ENCODE measurements at regions not wholly inside any gene's neighbourhood (a gene's known extent, or its start where the extent isn't known, plus 50 kb on each side); places are given as distances from the start of the nearest gene placed in this dataset.

DNA sequence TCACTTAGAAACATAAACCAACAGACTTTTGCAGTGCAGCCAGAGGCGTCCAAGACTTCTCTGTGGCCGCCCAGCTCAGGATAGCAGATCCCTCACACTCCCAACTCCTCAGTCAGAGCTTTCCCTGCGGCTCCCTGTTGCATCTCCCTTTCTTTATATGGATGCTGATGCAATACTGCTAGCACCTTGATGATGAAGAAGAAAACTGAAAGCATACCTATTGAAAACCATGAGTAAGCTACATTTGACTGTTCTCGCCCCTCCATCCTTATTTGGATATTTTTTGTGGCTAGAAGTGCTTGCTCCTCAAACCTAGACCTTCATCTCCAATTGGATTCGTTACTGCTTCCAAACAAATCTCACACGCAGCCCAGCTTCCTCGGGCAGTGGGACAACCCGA, 57.3 kb upstream of the UBL3 start:
- Histone ChIP-seq H3K27ac (ENCODE audit: low read depth, low read length) (no peak overlapping the region), H4K8ac (ENCODE audit: extremely low read depth, insufficient read depth, low read length) (no peak overlapping the region), H2BK15ac (ENCODE audit: low read length) (no peak overlapping the region), H2BK20ac (ENCODE audit: low read length) (no peak overlapping the region), H2AK5ac (ENCODE audit: low read depth, low read length) (no peak overlapping the region), H3K18ac (ENCODE audit: extremely low read depth, low read length) (no peak overlapping the region), H3K4ac (replicated peaks; ENCODE audit: insufficient read length, low read depth, low read length) (no peak overlapping the region), H4K20me1 (replicated peaks in 1 of 2; ENCODE audit: control insufficient read depth in 1 of 2, insufficient read depth in 2 of 2, low read length in 2 of 2) (no peaks in the 10 kb centered on the region), H3K9me3 (ENCODE audit: insufficient read depth in 2 of 2, low read depth in 1 of 2, low read length in 1 of 2) (no peaks in the 10 kb centered on the region), H3K23ac (ENCODE audit: insufficient read length) (no peak overlapping the region), H3K27me3 (replicated peaks in 1 of 4; ENCODE audit: control insufficient read depth in 3 of 4, extremely low read depth in 1 of 4, insufficient read depth in 3 of 4, low read length in 3 of 4) (no peaks in the 10 kb centered on the region), H3K14ac (ENCODE audit: insufficient read length) (no peak overlapping the region), H2BK120ac (replicated peaks; ENCODE audit: low read depth, low read length) (no peak overlapping the region), H3K79me1 (ENCODE audit: low read depth, low read length) (no peaks in the 10 kb centered on the region), H3K79me2 (ENCODE audit: control insufficient read depth in 1 of 2, insufficient read depth in 2 of 2, low read length in 2 of 2) (no peaks in the 10 kb centered on the region), H2BK12ac (ENCODE audit: low read depth, low read length) (no peak overlapping the region), H2BK5ac (ENCODE audit: low read depth, low read length) (no peak overlapping the region), H3K4me3 (ENCODE audit: extremely low read depth in 1 of 4, insufficient read depth in 2 of 4, low read depth in 3 of 4, low read length in 4 of 4) (no peak overlapping the region), H4K5ac (ENCODE audit: insufficient read length, low read depth, low read length) (no peak overlapping the region), H3K9ac (replicated peaks in 1 of 4; ENCODE audit: extremely low read depth in 1 of 4, low read depth in 3 of 4, low read length in 3 of 4) (no peak overlapping the region), H4K91ac (replicated peaks; ENCODE audit: insufficient read length, low read length) (no peak overlapping the region), H2AFZ (ENCODE audit: low read length) (no peak overlapping the region), H3K4me2 (ENCODE audit: insufficient read depth in 1 of 2, low read depth in 2 of 2, low read length in 2 of 2) (no peak overlapping the region), H3K4me1 (replicated peaks in 1 of 4; ENCODE audit: control insufficient read depth in 3 of 4, insufficient read depth in 4 of 4, low read length in 3 of 4) (peaks cover 0 to under 1% (median 0%) of the 10 kb centered on the region in 4 experiments; a peak in 1 of 7 replicates), H3K23me2 (ENCODE audit: low read depth, low read length) (no peaks in the 10 kb centered on the region), H3K36me3 (ENCODE audit: control insufficient read depth in 2 of 4, insufficient read depth in 4 of 4, low read length in 3 of 4) (no peaks in the 10 kb centered on the region), H3K56ac (replicated peaks; ENCODE audit: insufficient read length, low read depth, low read length) (no peak overlapping the region)
- DNase-seq (ENCODE audit: low read depth in 1 of 2, low spot score in 2 of 2): no peak
- ChIA-PET CTCF (ENCODE audit: partially characterized antibody) (interaction anchor here (1.3 to 2.2 kb wide), 4 partner anchors 12 to 137 kb away, joined by 4 to 12 read pairs (median 5); no protein-coding TSS in a partner anchor), POLR2A (ENCODE audit: partially characterized antibody) (interaction anchor here (1.5 kb wide), 1 partner anchor 23 kb away, joined by 4 read pairs; no protein-coding TSS in a partner anchor)
- no peak for TF ChIP-seq SAP30 (IDR thresholded peaks at IDR 0.05; ENCODE audit: insufficient read depth, insufficient replicate concordance, low read length)
- no peak for TF ChIP-seq MAFK (IDR thresholded peaks at IDR 0.05; ENCODE audit: low read depth, low read length)
- no peak for TF ChIP-seq HDAC2 (IDR thresholded peaks at IDR 0.05; ENCODE audit: borderline replicate concordance in 1 of 2, low read depth in 2 of 2, low read length in 2 of 2)
- TF ChIP-seq CBX5 (IDR thresholded peaks at IDR 0.05; ENCODE audit: low read depth, low read length): no peak
- TF ChIP-seq, protein P1, sequence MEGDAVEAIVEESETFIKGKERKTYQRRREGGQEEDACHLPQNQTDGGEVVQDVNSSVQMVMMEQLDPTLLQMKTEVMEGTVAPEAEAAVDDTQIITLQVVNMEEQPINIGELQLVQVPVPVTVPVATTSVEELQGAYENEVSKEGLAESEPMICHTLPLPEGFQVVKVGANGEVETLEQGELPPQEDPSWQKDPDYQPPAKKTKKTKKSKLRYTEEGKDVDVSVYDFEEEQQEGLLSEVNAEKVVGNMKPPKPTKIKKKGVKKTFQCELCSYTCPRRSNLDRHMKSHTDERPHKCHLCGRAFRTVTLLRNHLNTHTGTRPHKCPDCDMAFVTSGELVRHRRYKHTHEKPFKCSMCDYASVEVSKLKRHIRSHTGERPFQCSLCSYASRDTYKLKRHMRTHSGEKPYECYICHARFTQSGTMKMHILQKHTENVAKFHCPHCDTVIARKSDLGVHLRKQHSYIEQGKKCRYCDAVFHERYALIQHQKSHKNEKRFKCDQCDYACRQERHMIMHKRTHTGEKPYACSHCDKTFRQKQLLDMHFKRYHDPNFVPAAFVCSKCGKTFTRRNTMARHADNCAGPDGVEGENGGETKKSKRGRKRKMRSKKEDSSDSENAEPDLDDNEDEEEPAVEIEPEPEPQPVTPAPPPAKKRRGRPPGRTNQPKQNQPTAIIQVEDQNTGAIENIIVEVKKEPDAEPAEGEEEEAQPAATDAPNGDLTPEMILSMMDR (IDR thresholded peaks at IDR 0.05; ENCODE audit: control extremely low read depth in 1 of 3, insufficient read depth in 1 of 3, low read depth in 1 of 3, low read length in 3 of 3): no peak
- TF ChIP-seq SP4 (IDR thresholded peaks at IDR 0.05; ENCODE audit: low read length): no peak
- TF ChIP-seq PHF8 (conservative IDR thresholded peaks at IDR 0.05; ENCODE audit: low read depth, low read length): no peak
- no peak for FAIRE-seq
- WGBS, 2 experiments (ENCODE audit: extremely low coverage in 1 of 2, insufficient coverage in 1 of 2, insufficient read length in 1 of 2, insufficient replicate concordance in 2 of 2, low coverage in 1 of 2, low lambda C conversion rate in 2 of 2, missing lambda C conversion rate in 1 of 2): 87% methylated on average over 8 of the region's 8 CpGs; no CpG with 5 or more reads in 1 of the 2 experiments
